ENCODE measurements at regions not wholly inside any gene's neighbourhood (a gene's known extent, or its start where the extent isn't known, plus 50 kb on each side); places are given as distances from the start of the nearest gene placed in this dataset.

DNA sequence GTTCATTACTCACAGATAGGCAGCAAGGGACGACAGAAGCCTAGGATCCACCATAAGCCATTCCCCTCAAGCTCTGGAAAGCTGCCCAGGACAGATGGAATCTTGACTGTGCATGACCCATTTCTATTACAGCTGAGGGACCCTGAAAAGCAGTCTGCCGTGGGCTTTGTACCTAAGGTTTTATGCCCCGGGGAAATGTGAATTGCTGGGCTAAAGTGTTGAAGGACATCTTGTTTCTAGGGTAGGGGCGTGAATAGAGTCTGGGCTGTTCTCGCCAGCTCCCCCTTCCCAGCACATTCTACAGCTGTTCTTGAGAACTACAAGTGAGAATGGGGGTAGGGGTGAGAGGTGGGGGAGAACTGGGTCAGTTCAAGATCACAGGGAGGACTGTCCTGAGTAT, 53.6 kb upstream of the TMTC4 start:
- Histone ChIP-seq H3K27ac (ENCODE audit: insufficient read depth, low read length) (no peak overlapping the region), H2BK120ac (ENCODE audit: low read depth, low read length) (no peak overlapping the region), H4K91ac (ENCODE audit: insufficient read depth, low read depth, low read length) (no peak overlapping the region), H3K9me3 (ENCODE audit: control insufficient read depth, insufficient read depth, low read length) (peaks cover 4% of the 10 kb centered on the region; the same call in 1 of the 2 replicates), H3K27me3 (ENCODE audit: control insufficient read depth, insufficient read depth, low read length) (peaks cover 3% of the 10 kb centered on the region; the same call in 1 of the 2 replicates), H3K18ac (ENCODE audit: low read depth, low read length) (no peak overlapping the region), H3K23ac (ENCODE audit: low read depth, low read length) (no peak overlapping the region), H4K20me1 (ENCODE audit: insufficient read depth, low read length) (no peaks in the 10 kb centered on the region), H4K5ac (ENCODE audit: low read depth, low read length) (no peak overlapping the region), H2BK20ac (ENCODE audit: low read depth, low read length) (no peak overlapping the region), H3K36me3 (ENCODE audit: control insufficient read depth, insufficient read depth, low read length) (no peaks in the 10 kb centered on the region), H3K56ac (ENCODE audit: extremely low read depth, insufficient read depth, low read length) (no peak overlapping the region), H3K9me1 (ENCODE audit: insufficient read depth, low read length) (no peaks in the 10 kb centered on the region), H2AK5ac (ENCODE audit: low read depth, low read length) (no peak overlapping the region), H3K14ac (replicated peaks; ENCODE audit: low read depth, low read length) (no peak overlapping the region), H2AK9ac (replicated peaks; ENCODE audit: low read depth, low read length, poor library complexity) (no peak overlapping the region), H2BK5ac (ENCODE audit: low read depth, low read length, poor library complexity, severe bottlenecking) (no peak overlapping the region), H3K9ac (ENCODE audit: low read depth, low read length) (no peak overlapping the region), H4K8ac (ENCODE audit: low read depth in 2 of 2, low read length in 2 of 2) (no peak overlapping the region), H2BK15ac (ENCODE audit: low read depth, low read length) (no peak overlapping the region), H3K4me3 (ENCODE audit: insufficient read depth, low read depth, low read length) (no peak overlapping the region), H3K4me1 (ENCODE audit: control insufficient read depth, insufficient read depth, low read length) (no peaks in the 10 kb centered on the region), H3K79me1 (ENCODE audit: low read depth in 1 of 2, low read length in 2 of 2) (no peaks in the 10 kb centered on the region), H3K4ac (ENCODE audit: low read depth, low read length) (no peak overlapping the region), H2AFZ (replicated peaks; ENCODE audit: low read length, poor library complexity) (no peak overlapping the region), H3K4me2 (ENCODE audit: low read depth, low read length) (no peak overlapping the region)
- no TSS peak for BruUV-seq (replicated peaks)
- intact Hi-C loops (cut with micrococcal nuclease) (no loop called here), dilution Hi-C loops (cut with HindIII; ENCODE audit: low sequenced_read_pairs, unreplicated experiment) (no loop called here), in situ Hi-C loops (cut with MboI; ENCODE audit: low sequenced_read_pairs) (no loop called here)
- POLR2A ChIA-PET (ENCODE audit: unreplicated experiment): no interaction called here
- CTCF ChIA-PET: no interaction called here
- DNase-seq: no peak
- no CpG with 5 or more reads among the region's 5 CpGs for WGBS, 2 experiments (ENCODE audit: extremely low coverage in 2 of 2, insufficient read length in 1 of 2)
- ATAC-seq (ENCODE audit: low read depth): no peak
- no peak for TF ChIP-seq CEBPB (IDR thresholded peaks at IDR 0.05; ENCODE audit: low read depth, low read length)
